IPS-18c (cell line): ENCODE measurements at regions not wholly inside any gene's neighbourhood (a gene's known extent, or its start where the extent isn't known, plus 50 kb on each side); places are given as distances from the start of the nearest gene placed in this dataset.
"Not testable (repeated sequence)": the region's sequence is repeated elsewhere in the genome, so short reads cannot be mapped to it uniquely, and the experiment has no call there.

Experiments
- H3K4me3 ChIP-seq: 2 replicates; pipeline ENCODE4 v1.7.0; 2013; ENCODE audit warnings: low read depth, mild to moderate bottlenecking, low read length, moderate library complexity; ENCODE audit not compliant: insufficient read depth
- H3K9me3 ChIP-seq: one replicate; pipeline ENCODE4 v1.6.1; 2013; ENCODE audit warnings: mild to moderate bottlenecking, low read length, moderate library complexity; ENCODE audit not compliant: control insufficient read depth, insufficient read depth

DNA sequence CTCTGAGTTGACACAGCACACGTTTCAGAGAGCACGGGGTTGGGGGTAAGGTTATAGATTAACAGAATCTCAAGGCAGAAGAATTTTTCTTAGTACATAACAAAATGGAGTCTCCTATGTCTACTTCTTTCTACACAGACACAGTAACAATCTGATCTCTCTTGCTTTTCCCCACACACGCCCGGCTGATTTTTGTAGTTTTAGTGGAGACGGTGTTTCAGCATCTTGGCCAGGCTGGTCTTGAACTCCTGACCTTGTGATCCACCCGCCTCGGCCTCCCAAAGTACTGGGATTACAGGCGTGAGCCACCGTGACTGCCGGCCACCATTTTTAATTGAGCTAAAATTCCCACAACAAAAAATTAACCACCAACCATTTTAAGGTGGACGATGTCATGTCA, 123.7 kb downstream of the CRLF3 start:
- not testable (repeated sequence) for H3K9me3 ChIP-seq, H3K4me3 ChIP-seq

DNA sequence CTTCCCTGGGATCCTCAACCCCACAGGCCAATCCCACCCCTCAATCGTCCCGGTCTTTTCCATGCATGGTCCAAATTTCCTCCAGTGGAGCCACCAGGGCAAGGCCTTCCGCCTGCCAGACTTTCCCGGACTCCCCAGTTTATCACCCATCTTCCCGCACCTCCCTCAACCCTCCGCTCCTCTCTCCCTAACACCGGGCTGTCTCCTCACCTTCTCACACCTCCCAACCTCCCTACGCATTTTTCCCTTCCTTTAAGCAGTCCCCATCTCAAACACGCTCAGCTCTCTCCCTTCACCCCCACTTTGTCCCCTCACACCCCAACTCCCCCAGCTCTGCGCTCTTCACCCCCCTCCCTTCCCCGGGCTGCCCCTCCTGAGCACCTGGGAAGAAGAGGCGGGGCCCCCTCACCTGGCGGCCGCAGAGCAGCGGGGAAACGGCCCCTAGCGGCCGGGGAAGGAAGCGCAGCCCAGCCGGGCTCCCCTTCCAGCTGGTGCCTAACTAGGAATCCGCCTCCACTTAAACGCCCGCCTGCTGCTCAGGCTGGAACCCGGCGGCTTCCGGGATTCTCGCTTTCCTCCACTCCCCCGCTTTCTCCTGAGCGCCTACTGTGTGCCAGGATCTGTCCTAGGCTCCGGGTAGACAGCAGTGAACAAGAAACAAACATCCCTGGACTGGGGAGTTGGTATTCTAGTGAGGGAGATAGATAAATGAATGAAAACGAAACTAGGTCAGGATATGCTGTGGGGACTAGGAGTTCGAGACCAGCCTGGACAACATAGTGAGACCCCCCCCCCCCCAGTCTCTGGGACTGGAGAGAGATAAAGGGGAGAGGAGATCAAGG, 126.7 kb downstream of the CRLF3 start:
- H3K4me3 ChIP-seq = peak overlapping the region; percentile 31; the same call in 1 of the 2 replicates
- not testable (repeated sequence) for H3K9me3 ChIP-seq

DNA sequence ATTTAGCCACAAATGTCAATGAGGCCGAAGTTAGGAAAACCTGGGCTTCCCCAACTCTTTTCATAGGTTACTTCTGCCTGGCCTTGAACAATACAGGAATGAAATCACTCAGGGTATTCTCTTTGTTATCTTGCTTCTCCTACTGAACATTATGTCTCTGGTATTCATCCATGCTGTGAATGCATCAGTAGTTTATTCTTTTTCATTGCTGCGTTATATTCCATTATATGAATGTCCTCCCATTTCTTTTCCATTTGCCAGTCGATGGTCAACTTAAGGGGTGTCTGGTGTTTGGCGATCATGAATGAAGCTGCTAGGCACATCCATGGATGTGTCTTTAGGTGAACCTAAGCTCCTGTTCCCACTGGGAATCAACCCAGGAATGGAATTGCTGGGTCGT, 128.3 kb downstream of the CRLF3 start:
- no peaks in the 10 kb centered on the region for H3K9me3 ChIP-seq

DNA sequence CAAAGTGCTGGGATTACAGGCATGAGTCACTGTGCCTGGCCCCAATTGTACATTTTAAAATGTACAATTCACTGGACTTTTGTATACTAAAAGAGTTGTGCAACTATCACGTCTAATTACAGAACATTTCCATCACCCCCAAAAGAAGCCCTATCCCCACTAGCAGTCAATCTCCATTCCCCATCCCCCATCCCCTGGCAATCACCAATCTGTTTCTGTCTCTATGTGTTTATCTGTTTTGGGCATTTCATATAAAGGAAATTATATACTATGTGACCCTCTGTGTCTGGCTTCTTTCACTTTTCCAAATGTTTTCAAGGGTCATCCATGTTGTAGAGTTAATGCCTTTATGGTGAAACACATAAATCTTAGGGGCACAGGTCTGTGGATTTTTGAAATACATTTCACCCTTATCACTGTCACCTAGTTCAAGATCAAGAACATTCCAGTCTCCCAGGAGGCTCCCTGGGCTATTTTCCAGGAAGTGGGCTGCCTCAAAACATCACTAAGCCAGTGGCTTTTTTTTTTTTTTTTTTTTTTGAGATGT, 129.2 kb downstream of the CRLF3 start:
- not testable (repeated sequence) for H3K9me3 ChIP-seq, H3K4me3 ChIP-seq

More for the DNA sequence above, 128.3 kb downstream of the CRLF3 start:
- H3K4me3 ChIP-seq = no peak overlapping the region

DNA sequence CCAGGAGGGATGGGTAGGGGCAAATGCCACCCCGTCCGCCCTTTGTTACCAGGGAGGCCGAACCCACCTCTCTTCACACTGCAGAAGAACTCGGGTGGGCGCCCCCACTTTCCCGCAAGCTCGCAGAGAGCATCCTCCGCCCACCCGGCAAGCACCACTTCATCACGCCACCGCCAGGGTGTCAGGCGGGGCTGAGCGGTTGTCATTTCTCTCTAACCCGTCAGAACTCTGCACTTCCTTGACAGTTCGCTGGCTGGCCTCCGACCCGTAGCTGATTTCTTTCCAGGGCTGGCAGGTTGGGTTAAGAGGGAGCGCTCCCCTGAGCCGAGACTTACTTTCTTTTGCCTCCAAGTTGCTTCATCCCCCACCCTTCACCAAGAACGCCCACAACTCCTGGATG, 130.7 kb downstream of the CRLF3 start:
- H3K9me3 ChIP-seq, H3K4me3 ChIP-seq: not testable (repeated sequence)

DNA sequence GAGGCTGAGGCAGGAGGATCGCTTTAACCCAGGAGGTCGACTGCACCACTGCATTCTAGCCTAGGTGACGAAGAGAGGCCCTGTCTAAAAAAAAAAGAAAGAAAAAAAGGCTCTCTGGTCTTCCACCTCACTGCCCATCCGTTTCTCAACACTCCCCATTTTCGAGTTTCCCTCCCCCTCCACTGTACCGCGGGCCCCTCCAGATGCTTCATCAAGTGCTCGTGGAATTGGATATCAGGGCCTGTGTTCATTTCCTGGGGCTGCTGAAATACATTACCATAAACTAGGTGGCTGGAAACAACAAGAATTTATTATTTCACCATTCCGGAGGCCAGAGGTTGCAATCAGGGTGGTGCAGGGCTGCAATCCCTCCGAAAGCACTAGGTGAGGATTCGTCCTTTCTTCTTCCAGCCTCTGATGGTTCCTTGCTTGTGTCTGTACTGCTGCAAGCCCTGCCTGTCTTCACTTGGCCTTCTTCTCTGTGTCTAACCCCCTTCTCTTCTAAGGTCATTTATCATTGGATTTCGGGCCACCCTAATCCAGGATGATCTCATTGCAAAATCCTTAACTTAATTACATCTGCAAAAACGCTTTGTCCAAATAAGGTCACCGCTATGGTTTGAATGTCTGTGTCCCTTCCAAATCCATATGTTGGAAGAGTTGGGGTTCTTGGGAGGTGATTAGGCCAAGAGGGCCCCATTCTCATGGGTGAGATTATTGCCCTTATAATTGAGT, 135.1 kb downstream of the CRLF3 start:
- not testable (repeated sequence) for H3K9me3 ChIP-seq, H3K4me3 ChIP-seq

DNA sequence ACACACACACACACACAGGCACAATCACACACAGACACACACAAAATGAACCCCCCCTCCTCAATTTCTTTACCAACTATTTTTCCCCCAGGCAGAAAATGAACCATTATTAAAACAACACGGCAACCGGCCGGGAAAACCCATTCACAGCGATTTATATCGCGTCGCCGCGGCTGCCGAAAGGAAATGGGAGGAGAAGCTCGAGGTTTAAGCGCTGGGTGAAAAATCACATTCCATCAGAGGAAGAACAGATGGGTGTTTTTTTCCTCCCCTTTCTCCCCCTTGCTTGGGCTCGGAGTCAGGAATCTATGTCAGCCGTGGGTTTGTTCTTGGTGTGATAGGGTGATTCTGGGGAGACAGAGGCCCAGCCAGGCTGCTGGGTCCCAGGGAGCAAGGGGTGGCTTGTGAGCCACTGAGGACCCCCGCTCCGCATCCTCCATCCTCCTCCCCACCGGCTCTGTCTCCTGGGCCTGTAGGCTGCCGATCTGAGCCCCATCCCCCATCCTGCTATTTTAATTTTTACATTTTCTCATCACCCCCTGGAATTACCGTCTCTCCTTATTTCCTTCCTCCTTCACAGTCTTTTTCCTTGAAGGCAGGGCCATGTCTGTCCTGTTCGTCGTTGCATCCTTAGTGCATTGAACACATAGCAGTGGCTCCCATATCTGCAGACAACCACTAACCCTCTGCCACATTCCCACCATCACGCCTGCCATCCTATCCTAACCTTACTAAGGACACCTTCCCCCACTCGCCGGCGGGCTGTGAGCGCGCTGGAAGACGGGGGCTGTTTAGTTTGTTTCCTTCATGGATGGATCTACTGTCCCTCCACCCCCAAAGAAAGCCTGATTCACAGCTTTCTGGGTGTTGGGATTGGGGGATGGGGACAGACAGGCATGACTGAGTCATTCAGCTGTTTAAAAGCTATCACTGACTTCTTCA, 137.7 kb downstream of the CRLF3 start:
- H3K4me3 ChIP-seq, H3K9me3 ChIP-seq: not testable (repeated sequence)

DNA sequence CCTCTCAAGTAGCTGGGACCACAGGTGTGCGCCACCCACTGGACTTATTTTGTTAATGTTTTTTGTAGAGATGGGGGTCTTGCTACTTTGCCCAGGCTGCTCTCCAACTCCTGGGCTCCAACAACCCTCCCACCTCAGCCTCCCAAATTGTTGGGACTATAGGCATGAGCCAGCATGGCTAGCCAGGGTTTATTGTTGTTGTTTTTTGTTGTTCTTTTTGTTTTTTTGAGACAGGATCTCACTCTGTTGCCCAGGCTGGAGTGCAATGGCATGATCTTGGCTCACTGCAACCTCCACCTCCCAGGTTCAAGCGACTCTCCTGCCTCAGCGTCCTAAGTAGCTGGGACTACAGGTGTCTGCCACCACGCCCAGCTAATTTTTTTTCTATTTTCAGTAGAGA, 142.2 kb downstream of the CRLF3 start:
- not testable (repeated sequence) for H3K9me3 ChIP-seq, H3K4me3 ChIP-seq

DNA sequence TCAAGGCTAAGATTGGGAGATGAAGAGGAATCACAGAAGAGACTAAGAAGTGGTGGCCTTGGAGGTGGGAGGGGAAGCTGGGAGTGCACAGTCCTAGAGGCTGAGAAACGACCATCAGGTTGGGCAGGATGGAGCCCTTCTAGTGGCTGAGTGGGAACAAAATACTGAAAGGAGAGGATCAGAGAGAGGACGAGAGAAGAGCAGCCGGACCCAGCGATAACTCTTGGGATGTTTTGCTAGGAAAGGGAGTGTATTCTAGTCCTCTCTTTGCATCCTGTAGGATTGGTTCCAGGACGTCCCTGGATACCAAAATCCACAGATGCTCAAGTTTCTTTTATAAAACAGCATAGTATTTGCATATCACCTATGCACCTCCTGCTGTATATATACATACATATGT, 143.8 kb downstream of the CRLF3 start:
- not testable (repeated sequence) for H3K4me3 ChIP-seq, H3K9me3 ChIP-seq

DNA sequence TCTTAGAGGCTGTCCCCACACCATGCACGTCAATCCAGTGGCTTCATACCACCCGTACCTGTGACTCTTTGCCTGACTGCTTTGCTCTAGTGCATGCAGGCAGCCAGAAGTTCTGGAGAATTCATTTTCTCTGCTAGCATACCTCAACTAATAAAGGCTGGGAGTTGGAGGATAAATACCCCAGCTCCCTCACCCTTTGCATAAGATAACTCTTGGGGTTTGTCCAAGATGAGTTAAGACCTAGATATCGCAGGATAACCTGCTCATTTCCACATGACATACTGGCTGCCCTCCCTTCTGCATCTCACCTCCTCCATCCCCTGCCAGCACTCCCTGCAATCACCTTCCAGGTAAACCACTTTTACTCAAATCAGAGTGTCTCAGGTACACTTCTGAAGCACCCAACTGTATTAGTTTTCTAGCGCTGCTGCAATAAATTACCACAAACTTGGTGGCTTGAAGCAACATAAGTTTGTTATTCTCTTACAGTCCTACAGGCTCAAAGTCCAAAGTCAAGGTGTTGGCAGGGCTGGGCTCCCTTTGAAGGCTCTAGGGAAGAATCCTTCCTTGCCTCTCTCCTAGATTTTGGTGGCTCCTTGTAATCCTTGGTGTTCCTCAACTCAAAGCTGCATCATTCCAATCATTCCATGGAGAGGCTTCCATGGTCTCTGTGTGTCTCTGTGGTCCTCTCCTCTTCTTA, 146.8 kb downstream of the CRLF3 start:
- Histone ChIP-seq H3K9me3 (no peaks in the 10 kb centered on the region), H3K4me3 (no peak overlapping the region)

DNA sequence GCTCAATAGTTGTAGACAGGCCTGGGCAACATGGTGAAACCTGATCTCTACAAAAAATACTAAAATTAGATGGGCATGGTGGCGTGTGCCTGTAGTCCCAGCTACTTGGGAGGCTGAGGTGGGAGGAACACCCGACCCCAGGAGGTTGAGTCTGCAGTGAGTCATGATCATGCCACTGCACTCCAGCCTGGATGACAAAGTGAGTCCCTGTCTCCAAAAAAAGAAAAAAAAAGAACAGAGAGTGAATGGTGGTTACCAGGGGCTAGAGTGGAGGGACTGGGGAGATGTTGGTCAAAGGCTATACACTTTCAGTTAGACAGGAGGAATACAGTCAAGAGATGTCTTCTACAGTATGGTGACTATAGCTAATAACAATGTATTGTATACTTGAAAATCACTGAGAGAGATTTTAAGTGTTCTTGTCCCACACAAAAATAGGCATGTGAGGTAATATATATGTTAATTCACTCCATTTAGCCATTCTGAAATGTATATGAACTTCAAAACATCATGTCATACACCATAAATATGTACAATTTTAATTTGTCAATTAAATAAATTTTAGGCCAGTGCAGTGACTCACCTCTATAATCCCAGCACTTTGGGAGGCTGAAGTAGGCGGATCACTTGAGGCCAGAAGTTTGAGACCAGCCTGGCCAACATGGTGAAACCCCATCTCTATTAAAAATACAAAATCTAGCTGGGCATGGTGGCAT, 148.6 kb downstream of the CRLF3 start:
- not testable (repeated sequence) for H3K4me3 ChIP-seq, H3K9me3 ChIP-seq

DNA sequence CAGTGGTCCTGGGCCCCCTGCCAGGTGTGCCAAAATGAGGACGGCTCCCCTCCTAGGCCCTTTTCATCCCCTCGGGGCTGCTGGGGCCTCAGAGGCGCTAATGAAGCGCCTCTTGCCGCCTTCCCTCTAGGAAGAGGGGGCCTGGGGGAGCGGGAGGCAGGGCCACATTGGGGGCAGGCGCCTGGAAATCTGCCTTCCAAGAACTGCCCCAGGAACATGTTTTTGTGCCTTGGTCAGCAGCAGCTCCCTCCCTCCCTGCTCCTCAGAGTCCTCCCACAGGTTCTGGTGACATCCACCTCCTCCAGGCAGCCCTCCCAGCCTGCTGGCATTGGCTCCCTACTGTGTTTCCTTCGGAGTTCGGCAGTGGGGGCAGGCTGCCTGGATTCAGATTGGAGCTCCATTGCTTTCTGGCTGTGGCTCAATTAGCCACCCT, 155.3 kb downstream of the CRLF3 start:
- not testable (repeated sequence) for H3K9me3 ChIP-seq, H3K4me3 ChIP-seq

DNA sequence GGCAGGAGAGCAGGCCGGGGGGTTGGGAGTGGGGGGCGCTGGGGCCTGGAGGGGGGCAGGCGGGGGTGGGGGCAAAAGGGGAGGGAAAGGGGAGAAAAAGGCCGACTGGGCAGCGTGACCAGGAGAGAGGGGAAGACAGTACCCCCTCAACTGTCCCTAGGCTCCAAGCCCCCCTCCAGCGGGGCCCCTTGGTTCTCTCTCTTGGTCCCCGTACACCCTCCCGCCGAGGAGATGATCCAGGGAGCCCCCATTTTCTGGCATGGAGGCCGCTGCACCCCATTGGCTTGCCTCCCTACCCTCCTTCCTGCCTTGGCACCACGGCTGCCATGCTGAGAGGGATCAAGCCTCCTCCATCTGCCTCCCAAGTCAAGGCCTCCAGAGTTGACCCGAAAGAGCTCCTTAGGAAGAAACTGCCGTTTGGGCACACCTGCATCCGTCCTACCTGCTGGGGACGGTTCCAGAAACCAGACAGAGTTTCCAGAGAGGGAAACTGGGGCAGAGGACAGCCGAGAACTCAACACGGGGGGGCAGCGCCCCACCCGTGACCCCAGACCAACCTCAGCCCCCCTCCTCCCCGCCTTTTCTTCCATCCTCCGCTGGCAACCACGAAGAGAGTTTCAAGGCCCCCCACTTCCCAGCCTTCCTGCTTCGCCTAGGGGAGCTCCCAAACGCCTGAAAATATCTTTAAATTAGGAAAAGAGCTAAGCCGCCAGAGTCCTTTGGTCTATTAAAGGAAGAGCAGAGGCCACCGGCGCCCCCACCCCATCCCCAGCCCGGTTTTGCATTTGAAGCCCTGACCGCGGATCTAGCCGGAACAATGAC, 155.9 kb downstream of the CRLF3 start:
- not testable (repeated sequence) for H3K4me3 ChIP-seq, H3K9me3 ChIP-seq

DNA sequence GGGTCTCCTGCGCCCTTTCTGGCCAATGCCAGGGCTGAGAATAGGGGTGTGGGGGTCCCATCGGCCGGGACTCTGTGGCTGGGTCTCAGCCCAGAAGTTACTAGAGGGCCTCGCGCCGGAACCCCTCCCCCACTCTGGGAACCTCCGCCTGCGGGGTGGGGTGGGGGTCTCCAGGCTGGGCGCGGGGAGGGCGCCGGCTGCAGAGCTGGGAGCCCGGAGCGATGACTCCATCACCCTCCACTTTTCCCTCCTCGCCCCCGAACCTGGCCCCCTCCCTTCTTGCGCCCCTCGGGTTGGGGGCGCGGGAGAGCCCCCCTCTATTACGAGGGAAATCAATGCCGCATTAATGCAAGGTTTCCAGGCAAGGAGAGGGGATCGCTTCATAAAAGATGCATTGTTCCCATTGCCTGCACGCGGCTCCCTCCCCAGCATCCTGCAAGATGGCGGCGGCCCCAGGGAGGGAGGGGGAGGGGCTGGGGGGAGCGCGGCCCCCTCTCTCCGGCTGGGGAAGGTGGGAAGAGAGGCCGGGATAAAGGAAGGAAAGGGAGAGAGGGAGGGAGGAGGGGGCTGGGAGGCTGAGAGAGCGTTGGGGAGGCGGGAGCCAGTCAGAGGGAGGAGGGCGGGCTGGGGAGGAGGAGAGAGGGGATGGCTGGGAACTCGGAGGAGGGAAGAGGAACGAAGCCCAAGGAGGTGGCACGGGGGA, 156.7 kb downstream of the CRLF3 start:
- H3K9me3 ChIP-seq = not testable (repeated sequence)
- H3K4me3 ChIP-seq = peak overlapping the region; percentile 55; the same call in 1 of the 2 replicates
